ENCODE measurements at regions not wholly inside any gene's neighbourhood (a gene's known extent, or its start where the extent isn't known, plus 50 kb on each side); places are given as distances from the start of the nearest gene placed in this dataset.

GRCh38 chr11:36985562-36985961, 387.5 kb upstream of the RAG2 start (continued):
- TF ChIP-seq GRHL2 (CRISPR knock-in tag; IDR thresholded peaks at IDR 0.05; ENCODE audit: insufficient replicate concordance, severe bottlenecking) (no peak), SP1 (CRISPR knock-in tag; conservative IDR thresholded peaks at IDR 0.05) (no peak), ERG (CRISPR knock-in tag; IDR thresholded peaks at IDR 0.05) (no peak)

GRCh38 chr11:36976741-36977140, 378.7 kb upstream of the RAG2 start:
- ATAC-seq (no peak), DNase-seq (ENCODE audit: low spot score) (no peak)
- TF ChIP-seq, protein P1, sequence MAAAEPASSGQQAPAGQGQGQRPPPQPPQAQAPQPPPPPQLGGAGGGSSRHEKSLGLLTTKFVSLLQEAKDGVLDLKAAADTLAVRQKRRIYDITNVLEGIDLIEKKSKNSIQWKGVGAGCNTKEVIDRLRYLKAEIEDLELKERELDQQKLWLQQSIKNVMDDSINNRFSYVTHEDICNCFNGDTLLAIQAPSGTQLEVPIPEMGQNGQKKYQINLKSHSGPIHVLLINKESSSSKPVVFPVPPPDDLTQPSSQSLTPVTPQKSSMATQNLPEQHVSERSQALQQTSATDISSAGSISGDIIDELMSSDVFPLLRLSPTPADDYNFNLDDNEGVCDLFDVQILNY (CRISPR knock-in tag; IDR thresholded peaks at IDR 0.05): no peak
- TF ChIP-seq ZNF138 (CRISPR knock-in tag; conservative IDR thresholded peaks at IDR 0.05): no peak
- TF ChIP-seq, protein P2, sequence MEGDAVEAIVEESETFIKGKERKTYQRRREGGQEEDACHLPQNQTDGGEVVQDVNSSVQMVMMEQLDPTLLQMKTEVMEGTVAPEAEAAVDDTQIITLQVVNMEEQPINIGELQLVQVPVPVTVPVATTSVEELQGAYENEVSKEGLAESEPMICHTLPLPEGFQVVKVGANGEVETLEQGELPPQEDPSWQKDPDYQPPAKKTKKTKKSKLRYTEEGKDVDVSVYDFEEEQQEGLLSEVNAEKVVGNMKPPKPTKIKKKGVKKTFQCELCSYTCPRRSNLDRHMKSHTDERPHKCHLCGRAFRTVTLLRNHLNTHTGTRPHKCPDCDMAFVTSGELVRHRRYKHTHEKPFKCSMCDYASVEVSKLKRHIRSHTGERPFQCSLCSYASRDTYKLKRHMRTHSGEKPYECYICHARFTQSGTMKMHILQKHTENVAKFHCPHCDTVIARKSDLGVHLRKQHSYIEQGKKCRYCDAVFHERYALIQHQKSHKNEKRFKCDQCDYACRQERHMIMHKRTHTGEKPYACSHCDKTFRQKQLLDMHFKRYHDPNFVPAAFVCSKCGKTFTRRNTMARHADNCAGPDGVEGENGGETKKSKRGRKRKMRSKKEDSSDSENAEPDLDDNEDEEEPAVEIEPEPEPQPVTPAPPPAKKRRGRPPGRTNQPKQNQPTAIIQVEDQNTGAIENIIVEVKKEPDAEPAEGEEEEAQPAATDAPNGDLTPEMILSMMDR (IDR thresholded peaks at IDR 0.05): no peak
- TF ChIP-seq, protein P3, sequence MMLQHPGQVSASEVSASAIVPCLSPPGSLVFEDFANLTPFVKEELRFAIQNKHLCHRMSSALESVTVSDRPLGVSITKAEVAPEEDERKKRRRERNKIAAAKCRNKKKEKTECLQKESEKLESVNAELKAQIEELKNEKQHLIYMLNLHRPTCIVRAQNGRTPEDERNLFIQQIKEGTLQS (CRISPR knock-in tag; conservative IDR thresholded peaks at IDR 0.05): no peak
- TF ChIP-seq, protein P4, sequence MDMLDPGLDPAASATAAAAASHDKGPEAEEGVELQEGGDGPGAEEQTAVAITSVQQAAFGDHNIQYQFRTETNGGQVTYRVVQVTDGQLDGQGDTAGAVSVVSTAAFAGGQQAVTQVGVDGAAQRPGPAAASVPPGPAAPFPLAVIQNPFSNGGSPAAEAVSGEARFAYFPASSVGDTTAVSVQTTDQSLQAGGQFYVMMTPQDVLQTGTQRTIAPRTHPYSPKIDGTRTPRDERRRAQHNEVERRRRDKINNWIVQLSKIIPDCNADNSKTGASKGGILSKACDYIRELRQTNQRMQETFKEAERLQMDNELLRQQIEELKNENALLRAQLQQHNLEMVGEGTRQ (CRISPR knock-in tag; IDR thresholded peaks at IDR 0.05): no peak
- TF ChIP-seq, protein P5, sequence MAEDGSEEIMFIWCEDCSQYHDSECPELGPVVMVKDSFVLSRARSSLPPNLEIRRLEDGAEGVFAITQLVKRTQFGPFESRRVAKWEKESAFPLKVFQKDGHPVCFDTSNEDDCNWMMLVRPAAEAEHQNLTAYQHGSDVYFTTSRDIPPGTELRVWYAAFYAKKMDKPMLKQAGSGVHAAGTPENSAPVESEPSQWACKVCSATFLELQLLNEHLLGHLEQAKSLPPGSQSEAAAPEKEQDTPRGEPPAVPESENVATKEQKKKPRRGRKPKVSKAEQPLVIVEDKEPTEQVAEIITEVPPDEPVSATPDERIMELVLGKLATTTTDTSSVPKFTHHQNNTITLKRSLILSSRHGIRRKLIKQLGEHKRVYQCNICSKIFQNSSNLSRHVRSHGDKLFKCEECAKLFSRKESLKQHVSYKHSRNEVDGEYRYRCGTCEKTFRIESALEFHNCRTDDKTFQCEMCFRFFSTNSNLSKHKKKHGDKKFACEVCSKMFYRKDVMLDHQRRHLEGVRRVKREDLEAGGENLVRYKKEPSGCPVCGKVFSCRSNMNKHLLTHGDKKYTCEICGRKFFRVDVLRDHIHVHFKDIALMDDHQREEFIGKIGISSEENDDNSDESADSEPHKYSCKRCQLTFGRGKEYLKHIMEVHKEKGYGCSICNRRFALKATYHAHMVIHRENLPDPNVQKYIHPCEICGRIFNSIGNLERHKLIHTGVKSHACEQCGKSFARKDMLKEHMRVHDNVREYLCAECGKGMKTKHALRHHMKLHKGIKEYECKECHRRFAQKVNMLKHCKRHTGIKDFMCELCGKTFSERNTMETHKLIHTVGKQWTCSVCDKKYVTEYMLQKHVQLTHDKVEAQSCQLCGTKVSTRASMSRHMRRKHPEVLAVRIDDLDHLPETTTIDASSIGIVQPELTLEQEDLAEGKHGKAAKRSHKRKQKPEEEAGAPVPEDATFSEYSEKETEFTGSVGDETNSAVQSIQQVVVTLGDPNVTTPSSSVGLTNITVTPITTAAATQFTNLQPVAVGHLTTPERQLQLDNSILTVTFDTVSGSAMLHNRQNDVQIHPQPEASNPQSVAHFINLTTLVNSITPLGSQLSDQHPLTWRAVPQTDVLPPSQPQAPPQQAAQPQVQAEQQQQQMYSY (CRISPR knock-in tag; IDR thresholded peaks at IDR 0.05): no peak
- TF ChIP-seq ZNF396 (CRISPR knock-in tag; IDR thresholded peaks at IDR 0.05; ENCODE audit: borderline replicate concordance): no peak
- H3K27ac Mint-ChIP-seq: no peak overlapping the region
- ChIA-PET CTCF (no interaction called here), POLR2A (no interaction called here)
- peaks cover 65% of the 10 kb centered on the region for H3K9me3 Mint-ChIP-seq
- peaks cover 4% of the 10 kb centered on the region for H3K27me3 Mint-ChIP-seq (ENCODE audit: low read depth)
- no peaks in the 10 kb centered on the region for H3K4me1 Mint-ChIP-seq
- peaks cover 66% of the 10 kb centered on the region for H3K36me3 Mint-ChIP-seq
- H3K4me3 Mint-ChIP-seq: no peak overlapping the region

GRCh38 chr11:36974771-36975170, 376.7 kb upstream of the RAG2 start:
- H3K27me3 Mint-ChIP-seq (ENCODE audit: low read depth): peaks cover 4% of the 10 kb centered on the region
- H3K27ac Mint-ChIP-seq: no peak overlapping the region
- peaks cover 60% of the 10 kb centered on the region for H3K36me3 Mint-ChIP-seq
- peaks cover 66% of the 10 kb centered on the region for H3K9me3 Mint-ChIP-seq
- H3K4me3 Mint-ChIP-seq: no peak overlapping the region
- ChIA-PET CTCF (no interaction called here), POLR2A (no interaction called here)
- TF ChIP-seq HMGA2 (CRISPR knock-in tag; IDR thresholded peaks at IDR 0.05): no peak
- no peak for TF ChIP-seq NFATC4 (CRISPR knock-in tag; IDR thresholded peaks at IDR 0.05)
- no peak for TF ChIP-seq ZNF138 (CRISPR knock-in tag; conservative IDR thresholded peaks at IDR 0.05)
- no peak for TF ChIP-seq ZNF263 (CRISPR knock-in tag; IDR thresholded peaks at IDR 0.05; ENCODE audit: low read depth)
- no peak for TF ChIP-seq TP53 (CRISPR knock-in tag; IDR thresholded peaks at IDR 0.05)
- TF ChIP-seq, protein P6, sequence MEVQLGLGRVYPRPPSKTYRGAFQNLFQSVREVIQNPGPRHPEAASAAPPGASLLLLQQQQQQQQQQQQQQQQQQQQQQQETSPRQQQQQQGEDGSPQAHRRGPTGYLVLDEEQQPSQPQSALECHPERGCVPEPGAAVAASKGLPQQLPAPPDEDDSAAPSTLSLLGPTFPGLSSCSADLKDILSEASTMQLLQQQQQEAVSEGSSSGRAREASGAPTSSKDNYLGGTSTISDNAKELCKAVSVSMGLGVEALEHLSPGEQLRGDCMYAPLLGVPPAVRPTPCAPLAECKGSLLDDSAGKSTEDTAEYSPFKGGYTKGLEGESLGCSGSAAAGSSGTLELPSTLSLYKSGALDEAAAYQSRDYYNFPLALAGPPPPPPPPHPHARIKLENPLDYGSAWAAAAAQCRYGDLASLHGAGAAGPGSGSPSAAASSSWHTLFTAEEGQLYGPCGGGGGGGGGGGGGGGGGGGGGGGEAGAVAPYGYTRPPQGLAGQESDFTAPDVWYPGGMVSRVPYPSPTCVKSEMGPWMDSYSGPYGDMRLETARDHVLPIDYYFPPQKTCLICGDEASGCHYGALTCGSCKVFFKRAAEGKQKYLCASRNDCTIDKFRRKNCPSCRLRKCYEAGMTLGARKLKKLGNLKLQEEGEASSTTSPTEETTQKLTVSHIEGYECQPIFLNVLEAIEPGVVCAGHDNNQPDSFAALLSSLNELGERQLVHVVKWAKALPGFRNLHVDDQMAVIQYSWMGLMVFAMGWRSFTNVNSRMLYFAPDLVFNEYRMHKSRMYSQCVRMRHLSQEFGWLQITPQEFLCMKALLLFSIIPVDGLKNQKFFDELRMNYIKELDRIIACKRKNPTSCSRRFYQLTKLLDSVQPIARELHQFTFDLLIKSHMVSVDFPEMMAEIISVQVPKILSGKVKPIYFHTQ (CRISPR knock-in tag; IDR thresholded peaks at IDR 0.05): no peak
- no peak for TF ChIP-seq GABPB1 (CRISPR knock-in tag; IDR thresholded peaks at IDR 0.05)
- no peak for TF ChIP-seq RORB (CRISPR knock-in tag; IDR thresholded peaks at IDR 0.05)
- no peak for TF ChIP-seq EMX1 (CRISPR knock-in tag; IDR thresholded peaks at IDR 0.05)
- TF ChIP-seq, protein P7, sequence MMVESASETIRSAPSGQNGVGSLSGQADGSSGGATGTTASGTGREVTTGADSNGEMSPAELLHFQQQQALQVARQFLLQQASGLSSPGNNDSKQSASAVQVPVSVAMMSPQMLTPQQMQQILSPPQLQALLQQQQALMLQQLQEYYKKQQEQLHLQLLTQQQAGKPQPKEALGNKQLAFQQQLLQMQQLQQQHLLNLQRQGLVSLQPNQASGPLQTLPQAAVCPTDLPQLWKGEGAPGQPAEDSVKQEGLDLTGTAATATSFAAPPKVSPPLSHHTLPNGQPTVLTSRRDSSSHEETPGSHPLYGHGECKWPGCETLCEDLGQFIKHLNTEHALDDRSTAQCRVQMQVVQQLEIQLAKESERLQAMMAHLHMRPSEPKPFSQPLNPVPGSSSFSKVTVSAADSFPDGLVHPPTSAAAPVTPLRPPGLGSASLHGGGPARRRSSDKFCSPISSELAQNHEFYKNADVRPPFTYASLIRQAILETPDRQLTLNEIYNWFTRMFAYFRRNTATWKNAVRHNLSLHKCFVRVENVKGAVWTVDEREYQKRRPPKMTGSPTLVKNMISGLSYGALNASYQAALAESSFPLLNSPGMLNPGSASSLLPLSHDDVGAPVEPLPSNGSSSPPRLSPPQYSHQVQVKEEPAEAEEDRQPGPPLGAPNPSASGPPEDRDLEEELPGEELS (CRISPR knock-in tag; IDR thresholded peaks at IDR 0.05): no peak
- DNase-seq (ENCODE audit: low spot score) (no peak), ATAC-seq (no peak)
- no peaks in the 10 kb centered on the region for H3K4me1 Mint-ChIP-seq

All from WTC11 (cell line).